Naive thymus-derived CD4-positive, alpha-beta T cell (primary cell): ENCODE measurements at regions not wholly inside any gene's neighbourhood (a gene's known extent, or its start where the extent isn't known, plus 50 kb on each side); places are given as distances from the start of the nearest gene placed in this dataset.

ENCODE experiments used
- ATAC-seq: fragments of 150-1000 bp; cut with Tn5 transposase; 2 replicates; pipeline ENCODE4 v1.10.0; 2021; ENCODE audit warnings: mild to moderate bottlenecking, moderate library complexity
- CTCF ChIA-PET: fragments of 350-600 bp; sonication (Branson Sonifier 250); formaldehyde crosslinking; loops from one replicate; lab custom pipeline; 2021; ENCODE audit warnings: antibody characterized with exemption; lab: Charles Lee
- POLR2A ChIA-PET: fragments of 350-600 bp; sonication (Branson Sonifier 250); formaldehyde crosslinking; loops from one replicate; lab custom pipeline; 2021; ENCODE audit warnings: antibody characterized with exemption, inconsistent platforms; lab: Charles Lee
- DNase-seq, 9 donors: peaks; one replicate each; pipeline versions ENCODE4 v3.0.0 to v3.0.0-alpha.2; 2020 to 2022; ENCODE audit warnings: mixed read lengths in 1 of 9
- H3K27ac ChIP-seq: one replicate; pipeline ENCODE4 v1.7.0; 2013; ENCODE audit warnings: mild to moderate bottlenecking, low read depth, low read length, moderate library complexity
- H3K27me3 ChIP-seq, 2 donors: one replicate each; pipeline ENCODE4 v1.7.0; 2013; ENCODE audit warnings: low read length in 2 of 2, mild to moderate bottlenecking in 2 of 2, moderate library complexity in 2 of 2; ENCODE audit not compliant: control insufficient read depth in 2 of 2, insufficient read depth in 2 of 2
- H3K36me3 ChIP-seq, 3 experiments: 1 replicate in 2 of 3; 2 replicates in 1 of 3; pipeline ENCODE4 v1.7.0; 2013; ENCODE audit warnings: low read length in 3 of 3, mild to moderate bottlenecking in 3 of 3, moderate library complexity in 1 of 3; ENCODE audit not compliant: insufficient read depth in 3 of 3, control insufficient read depth in 2 of 3
- H3K4me1 ChIP-seq, 2 donors: one replicate each; pipeline ENCODE4 v1.7.0; 2013; ENCODE audit warnings: low read length in 2 of 2, mild to moderate bottlenecking in 2 of 2, moderate library complexity in 1 of 2; ENCODE audit not compliant: control insufficient read depth in 2 of 2, insufficient read depth in 2 of 2
- H3K4me3 ChIP-seq: 2 replicates; pipeline ENCODE4 v1.7.0; 2013; ENCODE audit warnings: mild to moderate bottlenecking, low read length
- H3K9me3 ChIP-seq, 3 experiments: 1 replicate in 2 of 3; 2 replicates in 1 of 3; pipeline ENCODE4 v1.7.0; 2013; ENCODE audit warnings: low read length in 3 of 3; ENCODE audit not compliant: control insufficient read depth in 2 of 3
- H3K27ac Mint-ChIP-seq, 9 donors: one replicate each; pipeline ENCODE4 v1.8.0; 2020 to 2022; ENCODE audit warnings: mixed read lengths in 9 of 9, mild to moderate bottlenecking in 8 of 9, moderate library complexity in 5 of 9, inconsistent platforms in 2 of 9
- H3K27me3 Mint-ChIP-seq, 5 donors: one replicate each; pipeline ENCODE4 v1.8.0; 2021 to 2022; ENCODE audit warnings: mixed read lengths in 5 of 5, mild to moderate bottlenecking in 1 of 5
- H3K36me3 Mint-ChIP-seq, 5 donors: one replicate each; pipeline ENCODE4 v1.8.0; 2020 to 2022; ENCODE audit warnings: mixed read lengths in 5 of 5, mild to moderate bottlenecking in 3 of 5, inconsistent platforms in 1 of 5
- H3K4me1 Mint-ChIP-seq, 7 donors: one replicate each; pipeline ENCODE4 v1.8.0; 2020 to 2022; ENCODE audit warnings: mixed read lengths in 7 of 7, mild to moderate bottlenecking in 3 of 7, inconsistent platforms in 1 of 7
- H3K4me3 Mint-ChIP-seq, 10 donors: one replicate each; pipeline ENCODE4 v1.8.0; 2020 to 2022; ENCODE audit warnings: mild to moderate bottlenecking in 10 of 10, mixed read lengths in 10 of 10, moderate library complexity in 6 of 10, inconsistent platforms in 2 of 10
- H3K9me3 Mint-ChIP-seq, 11 donors: one replicate each; pipeline ENCODE4 v1.8.0; 2020 to 2022; ENCODE audit warnings: mixed read lengths in 11 of 11, mild to moderate bottlenecking in 4 of 11, inconsistent platforms in 1 of 11, moderate library complexity in 1 of 11
- intact Hi-C, 2 donors: fragments of 100-400 bp; cut with micrococcal nuclease; formaldehyde crosslinking; loops; one replicate each; pipeline ENCODE4 v1.15.1; 2023

DNA sequence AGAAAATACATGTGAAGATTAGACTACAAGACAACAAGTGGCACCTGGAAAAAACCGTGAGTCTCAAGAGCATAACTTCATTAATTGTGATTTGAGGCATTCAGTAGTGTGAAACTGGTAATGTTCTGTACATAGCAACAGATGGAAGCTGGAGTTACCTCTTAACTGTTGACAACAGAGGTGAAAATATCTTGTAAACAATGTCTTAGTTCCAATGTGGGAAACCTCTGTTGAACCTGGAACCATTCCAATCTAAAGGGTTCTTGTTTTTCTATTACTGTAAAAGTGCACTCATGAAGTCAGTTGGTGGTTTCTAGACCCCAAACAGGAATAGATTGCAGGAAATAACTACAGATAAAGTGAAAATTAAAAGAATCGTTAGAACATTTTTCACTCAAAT lies 728.4 kb downstream of the SLITRK1 start:
- no peaks in the 10 kb centered on the region for H3K9me3 ChIP-seq
- ChIA-PET POLR2A (no interaction called here), CTCF (no interaction called here)
- no peak overlapping the region for H3K4me3 Mint-ChIP-seq
- H3K27me3 Mint-ChIP-seq: no peaks in the 10 kb centered on the region
- no peaks in the 10 kb centered on the region for H3K36me3 Mint-ChIP-seq
- H3K4me1 Mint-ChIP-seq: no peaks in the 10 kb centered on the region
- H3K4me1 ChIP-seq: no peaks in the 10 kb centered on the region
- no peaks in the 10 kb centered on the region for H3K27me3 ChIP-seq
- ATAC-seq: no peak
- H3K27ac Mint-ChIP-seq: no peak overlapping the region
- no peaks in the 10 kb centered on the region for H3K36me3 ChIP-seq
- DNase-seq: no peak
- no peak overlapping the region for H3K4me3 ChIP-seq
- H3K27ac ChIP-seq: no peak overlapping the region
- H3K9me3 Mint-ChIP-seq: peaks cover 0 to 11% (median 1%) of the 10 kb centered on the region in 11 donors
- intact Hi-C loops: no loop called here

- Histone ChIP-seq H3K27me3 (no peaks in the 10 kb centered on the region), H3K27ac (no peak overlapping the region), H3K36me3 (no peaks in the 10 kb centered on the region), H3K4me1 (no peaks in the 10 kb centered on the region), H3K9me3 (no peaks in the 10 kb centered on the region), H3K4me3 (no peak overlapping the region)
- Mint-ChIP-seq H3K9me3 (peaks cover 0 to 11% (median 0%) of the 10 kb centered on the region in 11 donors), H3K27me3 (no peaks in the 10 kb centered on the region), H3K36me3 (no peaks in the 10 kb centered on the region), H3K4me3 (no peak overlapping the region), H3K4me1 (no peaks in the 10 kb centered on the region), H3K27ac (no peak overlapping the region)
- ChIA-PET POLR2A (no interaction called here), CTCF (no interaction called here)
- ATAC-seq (no peak), DNase-seq (no peak)
- intact Hi-C loops: no loop called here
Measured at GRCh38 chr13:83151308-83151660, 731.0 kb downstream of the SLITRK1 start.

DNA sequence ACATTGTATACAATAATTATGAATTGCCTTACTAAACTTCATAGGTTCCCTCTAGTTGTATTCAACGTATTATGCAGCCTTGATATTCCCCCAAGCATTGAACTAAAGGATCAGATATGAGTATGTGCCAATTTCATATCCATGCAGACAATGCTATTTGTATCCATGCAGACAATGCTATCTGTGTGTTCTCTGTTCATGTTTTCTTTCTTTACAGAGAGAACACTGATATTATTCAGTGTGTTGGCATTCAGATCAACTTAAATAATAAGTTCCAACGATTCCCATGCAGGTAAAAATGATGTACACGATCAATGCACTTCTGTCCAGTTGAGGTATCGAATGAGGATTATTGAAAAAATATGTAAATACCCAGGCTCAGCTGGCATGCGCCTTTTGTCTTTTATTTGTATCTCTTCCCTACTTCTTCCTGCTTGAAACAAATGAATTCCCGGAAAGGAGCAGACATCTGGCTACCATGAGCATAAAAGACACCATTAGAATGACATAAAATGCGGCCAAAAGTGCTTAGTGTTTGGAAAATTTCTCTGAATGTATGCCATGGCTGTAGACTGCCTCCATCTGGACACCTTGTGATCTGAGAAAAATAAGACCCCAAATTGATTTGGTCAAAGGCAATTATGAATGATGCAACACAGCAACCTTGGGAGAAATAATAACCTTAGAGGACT lies 731.5 kb downstream of the SLITRK1 start:
- intact Hi-C loops: no loop called here
- CTCF ChIA-PET: no interaction called here

DNA sequence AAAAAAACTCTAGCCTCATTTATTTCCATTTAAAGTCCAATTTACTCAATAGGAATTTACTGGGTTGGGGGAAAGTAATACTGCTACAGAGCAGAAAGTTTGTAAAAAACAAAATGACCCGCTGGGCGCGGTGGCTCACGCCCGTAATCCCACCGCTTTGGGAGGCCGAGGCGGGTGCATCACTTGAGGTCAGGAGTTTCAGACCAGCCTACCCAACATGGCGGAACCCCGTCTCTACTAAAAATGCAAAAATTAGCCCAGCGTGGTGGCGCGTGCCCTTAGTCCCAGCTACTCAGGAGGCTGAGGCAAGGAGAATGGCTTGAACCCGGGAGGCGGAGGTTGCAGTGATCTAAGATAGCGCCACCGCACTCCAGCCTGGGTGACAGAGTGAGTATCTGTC lies 745.6 kb downstream of the SLITRK1 start:
- Mint-ChIP-seq H3K4me3 (no peak overlapping the region), H3K4me1 (no peaks in the 10 kb centered on the region), H3K27ac (no peak overlapping the region), H3K27me3 (no peaks in the 10 kb centered on the region), H3K36me3 (no peaks in the 10 kb centered on the region), H3K9me3 (peaks cover 0 to 19% (median 4%) of the 10 kb centered on the region in 11 donors)
- Histone ChIP-seq H3K9me3 (no peaks in the 10 kb centered on the region), H3K27ac (no peak overlapping the region), H3K27me3 (no peaks in the 10 kb centered on the region), H3K4me3 (no peak overlapping the region), H3K36me3 (no peaks in the 10 kb centered on the region), H3K4me1 (no peaks in the 10 kb centered on the region)
- ATAC-seq: no peak
- no peak for DNase-seq
- intact Hi-C loops: no loop called here
- CTCF ChIA-PET: no interaction called here
- POLR2A ChIA-PET: no interaction called here

More for the DNA sequence above, 731.5 kb downstream of the SLITRK1 start:
- no peak overlapping the region for H3K4me3 ChIP-seq
- DNase-seq (no peak), ATAC-seq (no peak)
- no peak overlapping the region for H3K4me3 Mint-ChIP-seq
- no peak overlapping the region for H3K27ac Mint-ChIP-seq
- no peaks in the 10 kb centered on the region for H3K36me3 ChIP-seq
- no peaks in the 10 kb centered on the region for H3K27me3 ChIP-seq
- H3K27ac ChIP-seq: no peak overlapping the region
- no peaks in the 10 kb centered on the region for H3K4me1 Mint-ChIP-seq
- H3K36me3 Mint-ChIP-seq: no peaks in the 10 kb centered on the region
- H3K9me3 ChIP-seq: no peaks in the 10 kb centered on the region
- no peaks in the 10 kb centered on the region for H3K4me1 ChIP-seq
- POLR2A ChIA-PET: no interaction called here
- H3K9me3 Mint-ChIP-seq: peaks cover 0 to 11% (median 0%) of the 10 kb centered on the region in 11 donors
- H3K27me3 Mint-ChIP-seq: no peaks in the 10 kb centered on the region

GRCh38 chr13:83125791-83126190 lies 756.5 kb downstream of the SLITRK1 start:
- Mint-ChIP-seq H3K4me3 (no peak overlapping the region), H3K4me1 (no peaks in the 10 kb centered on the region), H3K9me3 (peaks cover 0 to 15% (median 1%) of the 10 kb centered on the region in 11 donors), H3K27ac (no peak overlapping the region), H3K36me3 (no peaks in the 10 kb centered on the region), H3K27me3 (no peaks in the 10 kb centered on the region)
- Histone ChIP-seq H3K36me3 (no peaks in the 10 kb centered on the region), H3K27ac (no peak overlapping the region), H3K4me3 (no peak overlapping the region), H3K9me3 (no peaks in the 10 kb centered on the region), H3K27me3 (no peaks in the 10 kb centered on the region), H3K4me1 (no peaks in the 10 kb centered on the region)
- ChIA-PET POLR2A (no interaction called here), CTCF (no interaction called here)
- ATAC-seq (no peak), DNase-seq (no peak)
- intact Hi-C loops: no loop called here

GRCh38 chr13:83121896-83122295 lies 760.4 kb downstream of the SLITRK1 start:
- Histone ChIP-seq H3K4me1 (no peaks in the 10 kb centered on the region), H3K27me3 (no peaks in the 10 kb centered on the region), H3K4me3 (no peak overlapping the region), H3K9me3 (no peaks in the 10 kb centered on the region), H3K27ac (no peak overlapping the region), H3K36me3 (no peaks in the 10 kb centered on the region)
- ATAC-seq (no peak), DNase-seq (no peak)
- intact Hi-C loops: no loop called here
- ChIA-PET CTCF (no interaction called here), POLR2A (no interaction called here)
- no peaks in the 10 kb centered on the region for H3K4me1 Mint-ChIP-seq
- H3K4me3 Mint-ChIP-seq: no peak overlapping the region
- H3K9me3 Mint-ChIP-seq: peaks cover 0 to 22% (median 2%) of the 10 kb centered on the region in 11 donors
- no peaks in the 10 kb centered on the region for H3K27me3 Mint-ChIP-seq
- H3K27ac Mint-ChIP-seq: no peak overlapping the region
- no peaks in the 10 kb centered on the region for H3K36me3 Mint-ChIP-seq

DNA sequence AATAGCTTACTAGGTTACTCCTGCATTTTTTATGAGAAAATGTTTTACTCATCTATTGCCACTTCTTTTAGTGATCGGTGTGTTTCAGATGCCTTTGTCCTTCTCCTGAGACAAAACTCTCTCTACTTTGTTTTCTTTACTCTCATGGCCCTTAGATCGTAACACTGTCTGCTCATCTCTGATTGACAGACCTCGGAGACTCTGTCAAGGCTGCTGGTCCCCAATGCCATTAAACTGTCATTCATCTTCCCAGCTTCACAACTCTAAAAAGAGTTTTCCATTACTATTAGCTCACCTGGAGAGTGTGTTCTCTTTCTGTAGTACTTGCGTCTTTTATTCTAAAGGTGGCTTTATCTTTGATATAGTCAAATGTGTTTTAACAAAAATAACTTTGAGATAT lies 765.2 kb downstream of the SLITRK1 start:
- Mint-ChIP-seq H3K27me3 (no peaks in the 10 kb centered on the region), H3K4me3 (no peak overlapping the region), H3K27ac (no peak overlapping the region), H3K9me3 (peaks cover 0 to 24% (median 0%) of the 10 kb centered on the region in 11 donors), H3K36me3 (no peaks in the 10 kb centered on the region), H3K4me1 (no peaks in the 10 kb centered on the region)
- H3K27me3 ChIP-seq: no peaks in the 10 kb centered on the region
- no peak for DNase-seq
- no peaks in the 10 kb centered on the region for H3K4me1 ChIP-seq
- ChIA-PET POLR2A (no interaction called here), CTCF (no interaction called here)
- intact Hi-C loops: no loop called here
- no peaks in the 10 kb centered on the region for H3K36me3 ChIP-seq
- H3K9me3 ChIP-seq: no peaks in the 10 kb centered on the region
- H3K4me3 ChIP-seq: no peak overlapping the region
- ATAC-seq: no peak
- H3K27ac ChIP-seq: no peak overlapping the region
